A549 (cell line): ENCODE measurements at regions not wholly inside any gene's neighbourhood (a gene's known extent, or its start where the extent isn't known, plus 50 kb on each side); places are given as distances from the start of the nearest gene placed in this dataset.

ENCODE experiments used
- ATAC-seq, 2 experiments: fragments of 200-7000 bp in 1 of 2; fragments of >200 bp in 1 of 2; cut with Nextera tagmentation in 1 of 2; cut with Tn5 transposase in 1 of 2; 3 replicates each; pipeline versions ENCODE4 v1.8.0 to v1.9.1; 2018 to 2020; ENCODE audit warnings: mild to moderate bottlenecking in 1 of 2, moderate library complexity in 1 of 2
- CTCF ChIA-PET: fragments of 300-600 bp; sonication (Branson Sonifier 250); formaldehyde crosslinking; extraction: SDS; loops from one replicate; lab custom pipeline; 2021; ENCODE audit warnings: antibody characterized with exemption, inconsistent platforms; lab: Yijun Ruan, JAX
- POLR2A ChIA-PET: fragments of 350-600 bp; formaldehyde crosslinking; extraction: SDS; loops from one replicate; lab custom pipeline; 2021; ENCODE audit warnings: antibody characterized with exemption, inconsistent platforms; lab: Yijun Ruan, JAX
- DNase-seq, 2 experiments: peaks; one replicate each; pipeline versions ENCODE4 v3.0.0 to v3.0.0-alpha.2; 2011 to 2016; ENCODE audit warnings: low read depth in 1 of 2, low spot score in 1 of 2
- FAIRE-seq: peaks from 2 replicates; lab custom pipeline; 2011; peaks lifted over from hg19 to GRCh38; lab: Jason Lieb, UNC
- H3K27ac ChIP-seq, 2 experiments: fragments of >200 bp; sonication (Bioruptor Twin); formaldehyde crosslinking; 3 replicates each; pipeline ENCODE4 v1.5.1; 2016 to 2017
- H3K4me1 ChIP-seq: fragments of >200 bp; sonication (Bioruptor Twin); formaldehyde crosslinking; 3 replicates; pipeline ENCODE4 v1.6.1; 2016
- H3K4me2 ChIP-seq: fragments of >200 bp; sonication (Bioruptor Twin); formaldehyde crosslinking; 3 replicates; pipeline ENCODE4 v1.6.1; 2016
- H3K4me3 ChIP-seq: fragments of >200 bp; sonication (Bioruptor Twin); formaldehyde crosslinking; 3 replicates; pipeline ENCODE4 v1.5.1; 2016
- H3K9me3 ChIP-seq: fragments of >200 bp; sonication (Bioruptor Twin); formaldehyde crosslinking; 3 replicates; pipeline ENCODE4 v1.6.1; 2016
- CBX8 ChIP-seq: fragments of 200-600 bp; sonication (generic); IDR thresholded peaks from 2 replicates; pipeline ENCODE4 v1.6.1; 2016
- CHD2 ChIP-seq: fragments of 150-350 bp; IDR thresholded peaks from 2 replicates; pipeline ENCODE4 v1.6.1; 2014; ENCODE audit warnings: low read length; ENCODE audit not compliant: partially characterized antibody
- EHF ChIP-seq: fragments of 250-450 bp; sonication (Bioruptor Pico); IDR thresholded peaks from 2 replicates; pipeline ENCODE4 v1.5.0; 2020; ENCODE audit warnings: mild to moderate bottlenecking
- EHMT2 ChIP-seq: fragments of 200-600 bp; sonication (generic); IDR thresholded peaks from 2 replicates; pipeline ENCODE4 v1.6.1; 2016; ENCODE audit warnings: antibody characterized with exemption, low read depth, mild to moderate bottlenecking, moderate library complexity
- ESRRA ChIP-seq: fragments of 150-350 bp; IDR thresholded peaks from 2 replicates; pipeline ENCODE4 v1.6.1; 2014; ENCODE audit warnings: mild to moderate bottlenecking, low read length, borderline replicate concordance
- FOSL2 ChIP-seq, 2 experiments: fragments of 450-650 bp in 1 of 2; fragments of >200 bp in 1 of 2; sonication (Bioruptor Twin) in 1 of 2; formaldehyde crosslinking; IDR thresholded peaks; 2 replicates each; pipeline versions ENCODE4 v1.5.0 to v1.6.1; 2016 to 2020; ENCODE audit warnings: mild to moderate bottlenecking in 1 of 2, moderate library complexity in 1 of 2
- GATA3 ChIP-seq: IDR thresholded peaks from 2 replicates; pipeline ENCODE4 v1.6.1; 2012; ENCODE audit warnings: borderline replicate concordance
- HDAC2 ChIP-seq: fragments of 200-600 bp; sonication (generic); IDR thresholded peaks from 2 replicates; pipeline ENCODE4 v1.6.1; 2016
- HOXA7 ChIP-seq: fragments of 250-450 bp; sonication (Bioruptor Pico); IDR thresholded peaks from 2 replicates; pipeline ENCODE4 v1.5.0; 2020; ENCODE audit warnings: mild to moderate bottlenecking, moderate library complexity
- JUNB ChIP-seq: fragments of >200 bp; sonication (Bioruptor Twin); formaldehyde crosslinking; IDR thresholded peaks from 2 replicates; pipeline ENCODE4 v1.6.1; 2016
- MAZ ChIP-seq: fragments of 150-350 bp; IDR thresholded peaks from 2 replicates; pipeline ENCODE4 v1.6.1; 2014; ENCODE audit warnings: antibody characterized with exemption, low read depth, low read length, borderline replicate concordance
- MYC ChIP-seq: IDR thresholded peaks from 2 replicates; pipeline ENCODE4 v1.6.1; 2012; ENCODE audit warnings: mild to moderate bottlenecking, inconsistent platforms, low read length, improper control_type of control experiment, borderline replicate concordance
- NR3C1 ChIP-seq: fragments of >200 bp; sonication (Bioruptor Twin); formaldehyde crosslinking; IDR thresholded peaks from 3 replicates; pipeline ENCODE4 v1.6.1; 2017
- PHF8 ChIP-seq: fragments of 200-600 bp; sonication (generic); IDR thresholded peaks from 2 replicates; pipeline ENCODE4 v1.6.1; 2016; ENCODE audit warnings: low read depth, mild to moderate bottlenecking, antibody characterized with exemption, moderate library complexity, borderline replicate concordance
- POLR2A ChIP-seq: IDR thresholded peaks from 2 replicates; pipeline ENCODE4 v1.6.1; 2012; ENCODE audit warnings: mild to moderate bottlenecking, low read length
- POLR2AphosphoS2 ChIP-seq: conservative IDR thresholded peaks from 2 replicates; pipeline ENCODE4 v1.6.1; 2012; ENCODE audit warnings: low read length, improper control_type of control experiment, inconsistent platforms
- RARB ChIP-seq: fragments of 250-450 bp; sonication (Bioruptor Pico); IDR thresholded peaks from 2 replicates; pipeline ENCODE4 v1.8.0; 2021; ENCODE audit warnings: mild to moderate bottlenecking, moderate library complexity
- ZNF302 ChIP-seq: fragments of 250-450 bp; sonication (Bioruptor Pico); IDR thresholded peaks from 2 replicates; pipeline ENCODE4 v1.9.0; 2021; ENCODE audit warnings: inconsistent platforms, mild to moderate bottlenecking, moderate library complexity
- ZSCAN20 ChIP-seq: fragments of 250-450 bp; sonication (Bioruptor Pico); IDR thresholded peaks from 2 replicates; pipeline ENCODE4 v1.8.0; 2022; ENCODE audit warnings: mild to moderate bottlenecking, moderate library complexity
- WGBS: methylation state at CpG from one replicate; pipeline ENCODE4 v1.1.6; 2017; ENCODE audit errors: missing lambda C conversion rate; 5-methylcytosine and 5-hydroxymethylcytosine counted together
- TF ChIP-seq, protein P1 (sequence below): IDR thresholded peaks from 2 replicates; pipeline ENCODE4 v1.6.1; 2012; ENCODE audit warnings: low read depth, borderline replicate concordance
- TF ChIP-seq, protein P2 (sequence below): fragments of 250-450 bp; sonication (Bioruptor Pico); IDR thresholded peaks from 2 replicates; pipeline ENCODE4 v1.5.0; 2020; ENCODE audit warnings: low read depth, mild to moderate bottlenecking, moderate library complexity
- TF ChIP-seq, protein P3 (sequence below): IDR thresholded peaks from 2 replicates; pipeline ENCODE4 v1.6.1; 2012
- TF ChIP-seq, protein P4 (sequence below): fragments of 250-450 bp; sonication (Bioruptor Pico); IDR thresholded peaks from 2 replicates; pipeline ENCODE4 v1.5.0; 2021; ENCODE audit warnings: mild to moderate bottlenecking, moderate library complexity, borderline replicate concordance
- TF ChIP-seq, protein P5 (sequence below): fragments of 450-650 bp; IDR thresholded peaks from 2 replicates; pipeline ENCODE4 v1.6.1; 2014; ENCODE audit warnings: antibody characterized with exemption

DNA sequence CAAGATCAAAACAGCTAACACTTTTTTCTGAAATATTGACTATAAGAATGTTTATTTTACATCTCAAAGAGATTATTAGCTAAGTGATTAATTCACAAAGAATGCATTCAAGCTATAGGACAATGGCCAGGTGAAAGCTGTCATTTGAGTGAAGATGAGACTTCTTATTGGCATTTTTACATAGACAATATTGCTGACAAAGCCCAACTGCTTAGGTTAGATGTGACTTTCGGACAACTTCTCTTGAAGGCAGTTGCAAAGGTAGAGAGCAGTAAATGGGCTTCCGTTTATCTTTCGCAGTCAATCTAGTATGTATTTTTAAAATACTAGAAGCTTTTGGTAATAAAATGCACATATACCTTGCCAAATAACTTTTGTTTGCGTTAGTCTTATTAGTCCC is 1041.3 kb downstream of the AMY1C start:
- H3K27ac ChIP-seq, result no peak overlapping the region
- H3K4me2 ChIP-seq, result no peak overlapping the region
- DNase-seq (no peak), ATAC-seq (no peak), FAIRE-seq (no peak)
- WGBS, result 55% methylated on average over 4 of the region's 4 CpGs
- no peaks in the 10 kb centered on the region for H3K9me3 ChIP-seq
- H3K4me3 ChIP-seq, result no peak overlapping the region
- TF ChIP-seq FOSL2 (IDR thresholded peaks at IDR 0.05) (no peak), FOSL2 (CRISPR knock-in tag; IDR thresholded peaks at IDR 0.05) (no peak), GATA3 (no peak), POLR2AphosphoS2 (no peak), POLR2A (no peak), NR3C1 (no peak), ZSCAN20 (CRISPR knock-in tag) (no peak), EHF (no peak), MAZ (no peak), HDAC2 (no peak), RARB (CRISPR knock-in tag) (no peak), ESRRA (no peak)
- TF ChIP-seq, protein P1, sequence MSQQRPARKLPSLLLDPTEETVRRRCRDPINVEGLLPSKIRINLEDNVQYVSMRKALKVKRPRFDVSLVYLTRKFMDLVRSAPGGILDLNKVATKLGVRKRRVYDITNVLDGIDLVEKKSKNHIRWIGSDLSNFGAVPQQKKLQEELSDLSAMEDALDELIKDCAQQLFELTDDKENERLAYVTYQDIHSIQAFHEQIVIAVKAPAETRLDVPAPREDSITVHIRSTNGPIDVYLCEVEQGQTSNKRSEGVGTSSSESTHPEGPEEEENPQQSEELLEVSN, result no peak
- TF ChIP-seq, protein P2, sequence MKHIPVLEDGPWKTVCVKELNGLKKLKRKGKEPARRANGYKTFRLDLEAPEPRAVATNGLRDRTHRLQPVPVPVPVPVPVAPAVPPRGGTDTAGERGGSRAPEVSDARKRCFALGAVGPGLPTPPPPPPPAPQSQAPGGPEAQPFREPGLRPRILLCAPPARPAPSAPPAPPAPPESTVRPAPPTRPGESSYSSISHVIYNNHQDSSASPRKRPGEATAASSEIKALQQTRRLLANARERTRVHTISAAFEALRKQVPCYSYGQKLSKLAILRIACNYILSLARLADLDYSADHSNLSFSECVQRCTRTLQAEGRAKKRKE (CRISPR knock-in tag), result no peak
- TF ChIP-seq, protein P3, sequence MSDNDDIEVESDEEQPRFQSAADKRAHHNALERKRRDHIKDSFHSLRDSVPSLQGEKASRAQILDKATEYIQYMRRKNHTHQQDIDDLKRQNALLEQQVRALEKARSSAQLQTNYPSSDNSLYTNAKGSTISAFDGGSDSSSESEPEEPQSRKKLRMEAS, result no peak
- H3K4me1 ChIP-seq, result no peaks in the 10 kb centered on the region
- ChIA-PET POLR2A (no interaction called here), CTCF (no interaction called here)

DNA sequence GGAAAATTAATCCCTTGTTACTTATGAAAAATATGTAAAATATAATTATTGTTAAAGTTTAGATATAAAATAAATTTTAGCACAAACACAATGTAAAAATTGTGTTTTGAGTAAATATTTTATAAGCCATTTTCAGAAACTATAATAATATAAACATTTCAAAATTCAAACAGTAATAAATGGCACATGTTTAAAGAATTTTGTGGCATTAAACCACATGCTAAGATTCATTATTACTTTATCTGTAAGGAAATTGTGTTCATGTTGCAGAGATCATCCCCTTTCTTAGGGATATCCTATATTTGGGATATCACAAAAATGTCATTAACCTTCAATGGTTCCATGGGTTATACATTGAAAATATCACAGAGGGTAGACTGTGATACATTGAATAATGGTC is 1044.3 kb downstream of the AMY1C start:
- ChIA-PET CTCF (no interaction called here), POLR2A (no interaction called here)
- no peak overlapping the region for H3K4me2 ChIP-seq
- H3K9me3 ChIP-seq, result no peaks in the 10 kb centered on the region
- no peak for DNase-seq
- no peak for TF ChIP-seq ZSCAN20 (CRISPR knock-in tag)
- no peak for TF ChIP-seq CBX8
- TF ChIP-seq FOSL2 (IDR thresholded peaks at IDR 0.05), result no peak
- TF ChIP-seq FOSL2 (CRISPR knock-in tag; IDR thresholded peaks at IDR 0.05), result no peak
- TF ChIP-seq EHMT2, result no peak
- no peak for TF ChIP-seq HOXA7 (CRISPR knock-in tag)
- TF ChIP-seq, protein P4, sequence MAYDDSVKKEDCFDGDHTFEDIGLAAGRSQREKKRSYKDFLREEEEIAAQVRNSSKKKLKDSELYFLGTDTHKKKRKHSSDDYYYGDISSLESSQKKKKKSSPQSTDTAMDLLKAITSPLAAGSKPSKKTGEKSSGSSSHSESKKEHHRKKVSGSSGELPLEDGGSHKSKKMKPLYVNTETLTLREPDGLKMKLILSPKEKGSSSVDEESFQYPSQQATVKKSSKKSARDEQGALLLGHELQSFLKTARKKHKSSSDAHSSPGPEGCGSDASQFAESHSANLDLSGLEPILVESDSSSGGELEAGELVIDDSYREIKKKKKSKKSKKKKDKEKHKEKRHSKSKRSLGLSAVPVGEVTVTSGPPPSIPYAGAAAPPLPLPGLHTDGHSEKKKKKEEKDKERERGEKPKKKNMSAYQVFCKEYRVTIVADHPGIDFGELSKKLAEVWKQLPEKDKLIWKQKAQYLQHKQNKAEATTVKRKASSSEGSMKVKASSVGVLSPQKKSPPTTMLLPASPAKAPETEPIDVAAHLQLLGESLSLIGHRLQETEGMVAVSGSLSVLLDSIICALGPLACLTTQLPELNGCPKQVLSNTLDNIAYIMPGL, result no peak
- TF ChIP-seq PHF8, result no peak
- TF ChIP-seq JUNB, result no peak
- TF ChIP-seq, protein P1, result no peak
- TF ChIP-seq CHD2, result no peak
- no peak for TF ChIP-seq ZNF302 (CRISPR knock-in tag)
- no peak for TF ChIP-seq HDAC2
- TF ChIP-seq, protein P5, sequence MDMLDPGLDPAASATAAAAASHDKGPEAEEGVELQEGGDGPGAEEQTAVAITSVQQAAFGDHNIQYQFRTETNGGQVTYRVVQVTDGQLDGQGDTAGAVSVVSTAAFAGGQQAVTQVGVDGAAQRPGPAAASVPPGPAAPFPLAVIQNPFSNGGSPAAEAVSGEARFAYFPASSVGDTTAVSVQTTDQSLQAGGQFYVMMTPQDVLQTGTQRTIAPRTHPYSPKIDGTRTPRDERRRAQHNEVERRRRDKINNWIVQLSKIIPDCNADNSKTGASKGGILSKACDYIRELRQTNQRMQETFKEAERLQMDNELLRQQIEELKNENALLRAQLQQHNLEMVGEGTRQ, result no peak
- no peak for TF ChIP-seq POLR2AphosphoS2
- no peak for TF ChIP-seq MYC
- H3K27ac ChIP-seq, result no peak overlapping the region
- no peak for ATAC-seq
- no peak for FAIRE-seq
- no peak overlapping the region for H3K4me3 ChIP-seq
- H3K4me1 ChIP-seq, result no peaks in the 10 kb centered on the region
